GM21717 (cell line): ENCODE measurements at regions not wholly inside any gene's neighbourhood (a gene's known extent, or its start where the extent isn't known, plus 50 kb on each side); places are given as distances from the start of the nearest gene placed in this dataset.
"Not testable (repeated sequence)": the region's sequence is repeated elsewhere in the genome, so short reads cannot be mapped to it uniquely, and the experiment has no call there.

Source experiments
- ATAC-seq: cut with Tn5 transposase; IDR thresholded peaks from one replicate; pipeline ENCODE4 v1.9.1; 2021; ENCODE audit warnings: mild to moderate bottlenecking, moderate library complexity; ENCODE audit not compliant: unreplicated experiment

- ATAC-seq: not testable (repeated sequence)
These were observed 107.4 kb downstream of the CRLF2 start for GRCh38 chrX:1105031-1105430.

DNA sequence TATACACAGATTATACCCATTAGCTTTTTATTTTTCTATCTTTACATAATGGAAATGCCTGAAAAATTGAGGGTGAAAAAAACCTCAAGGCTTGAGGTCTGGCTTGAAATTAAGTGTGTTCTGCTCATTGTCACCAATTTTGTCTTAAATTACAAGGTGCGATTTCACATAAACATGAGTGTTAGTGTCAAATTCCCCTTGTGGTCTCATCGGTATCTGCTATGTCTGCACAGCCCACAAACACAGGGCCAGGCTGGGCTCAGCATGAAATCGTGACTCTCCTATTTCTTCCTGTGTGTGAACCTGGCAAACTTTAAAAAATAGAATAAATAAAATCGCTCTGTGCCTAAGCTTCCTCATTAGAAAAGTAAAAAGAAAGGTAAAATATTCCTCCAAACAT lies 109.1 kb downstream of the CRLF2 start:
- no peak for ATAC-seq

GRCh38 chrX:1102786-1103185 lies 109.7 kb downstream of the CRLF2 start:
- ATAC-seq: no peak

GRCh38 chrX:1102221-1102620 lies 110.2 kb downstream of the CRLF2 start:
- ATAC-seq: not testable (repeated sequence)

GRCh38 chrX:1099146-1099770 lies 113.2 kb downstream of the CRLF2 start:
- ATAC-seq: no peak

DNA sequence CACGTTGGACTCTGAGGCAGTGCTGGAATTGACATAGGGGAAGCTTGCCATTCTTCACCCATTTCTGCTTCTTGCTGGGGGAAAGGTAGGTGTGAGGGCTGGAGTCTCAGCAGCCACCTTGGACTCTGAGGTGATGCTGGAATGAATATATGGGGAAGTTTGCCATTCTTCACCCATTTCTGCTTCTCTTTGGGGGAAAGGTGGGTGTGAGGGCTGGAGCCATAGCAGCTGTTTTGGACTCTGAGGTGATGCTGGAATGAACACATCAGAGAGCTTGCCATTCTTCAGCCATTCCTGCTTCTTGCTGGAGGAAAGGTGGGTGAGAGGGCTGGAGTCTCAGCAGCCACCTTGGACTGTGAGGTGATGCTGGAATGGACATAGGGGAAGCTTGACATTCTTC lies 115.1 kb downstream of the CRLF2 start:
- no peak for ATAC-seq

GRCh38 chrX:1094566-1095333 lies 117.7 kb downstream of the CRLF2 start:
- ATAC-seq: no peak

GRCh38 chrX:1093586-1094421 lies 118.6 kb downstream of the CRLF2 start:
- ATAC-seq: no peak

DNA sequence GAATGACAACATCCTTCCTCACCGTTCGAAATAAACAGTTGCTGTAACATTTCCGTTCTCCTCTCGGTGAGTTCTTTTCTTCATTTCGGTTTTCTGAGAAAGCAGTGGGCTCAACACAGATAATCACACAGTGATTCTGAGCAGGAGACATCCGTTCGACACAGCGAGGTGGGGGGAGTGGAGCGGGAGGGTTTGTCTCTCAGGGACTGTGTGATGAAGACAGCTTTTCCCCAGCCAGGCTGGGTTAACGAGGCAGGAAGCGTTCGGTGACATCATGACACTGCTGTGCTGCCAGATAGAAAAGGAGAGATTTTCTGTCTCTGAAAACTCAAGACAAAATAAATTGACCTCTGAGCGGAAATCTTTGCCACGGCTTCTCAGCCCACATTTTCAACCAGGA lies 119.3 kb downstream of the CRLF2 start:
- no peak for ATAC-seq

DNA sequence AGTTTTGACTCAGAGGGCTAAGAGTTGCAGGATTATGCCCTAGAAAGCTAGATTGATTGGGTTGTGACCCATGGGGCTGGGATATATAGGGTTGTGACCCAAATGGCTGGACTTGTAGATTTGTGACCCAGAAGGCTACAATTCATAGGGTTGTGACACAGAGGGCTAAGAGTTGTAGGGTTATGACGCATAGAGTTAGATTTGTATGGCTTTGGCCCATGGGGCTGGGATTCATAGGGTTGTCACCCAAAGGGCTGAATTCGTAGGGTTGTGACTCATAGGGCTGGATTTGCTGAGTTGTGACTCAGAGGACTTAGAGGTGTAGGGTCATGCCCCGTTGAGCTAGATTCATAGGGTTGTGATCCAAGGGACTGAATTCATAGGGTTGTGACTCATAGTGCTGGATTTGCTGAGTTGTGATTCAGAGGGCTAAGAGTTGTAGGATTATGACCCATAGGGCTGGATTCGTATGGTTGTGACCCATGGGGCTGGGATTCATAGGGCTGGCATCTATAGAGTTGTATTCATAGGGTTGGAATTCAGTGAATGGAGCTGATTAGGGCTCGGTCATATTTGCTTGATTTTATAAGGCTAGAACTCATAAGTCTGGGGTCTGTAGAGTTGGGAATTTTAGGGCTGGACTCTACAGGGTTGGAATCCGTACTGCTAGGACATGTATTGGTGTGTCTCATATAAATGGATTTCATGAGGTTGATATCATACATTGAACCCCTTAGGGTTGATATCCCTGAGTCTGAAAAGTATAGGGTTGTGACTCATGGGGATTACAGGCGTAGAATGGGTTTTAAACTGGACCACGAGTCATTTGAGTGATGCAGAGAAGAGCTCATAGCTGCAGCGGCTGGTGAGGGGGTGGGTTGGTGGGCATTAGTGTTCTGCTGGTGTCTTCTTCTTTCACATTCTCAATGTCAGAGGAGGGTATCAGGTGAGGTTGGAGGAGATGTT lies 125.7 kb downstream of the CRLF2 start:
- no peak for ATAC-seq

GRCh38 chrX:1085871-1086270 lies 126.6 kb downstream of the CRLF2 start:
- ATAC-seq: not testable (repeated sequence)

GRCh38 chrX:1084689-1085088 lies 127.8 kb downstream of the CRLF2 start:
- ATAC-seq: no peak

DNA sequence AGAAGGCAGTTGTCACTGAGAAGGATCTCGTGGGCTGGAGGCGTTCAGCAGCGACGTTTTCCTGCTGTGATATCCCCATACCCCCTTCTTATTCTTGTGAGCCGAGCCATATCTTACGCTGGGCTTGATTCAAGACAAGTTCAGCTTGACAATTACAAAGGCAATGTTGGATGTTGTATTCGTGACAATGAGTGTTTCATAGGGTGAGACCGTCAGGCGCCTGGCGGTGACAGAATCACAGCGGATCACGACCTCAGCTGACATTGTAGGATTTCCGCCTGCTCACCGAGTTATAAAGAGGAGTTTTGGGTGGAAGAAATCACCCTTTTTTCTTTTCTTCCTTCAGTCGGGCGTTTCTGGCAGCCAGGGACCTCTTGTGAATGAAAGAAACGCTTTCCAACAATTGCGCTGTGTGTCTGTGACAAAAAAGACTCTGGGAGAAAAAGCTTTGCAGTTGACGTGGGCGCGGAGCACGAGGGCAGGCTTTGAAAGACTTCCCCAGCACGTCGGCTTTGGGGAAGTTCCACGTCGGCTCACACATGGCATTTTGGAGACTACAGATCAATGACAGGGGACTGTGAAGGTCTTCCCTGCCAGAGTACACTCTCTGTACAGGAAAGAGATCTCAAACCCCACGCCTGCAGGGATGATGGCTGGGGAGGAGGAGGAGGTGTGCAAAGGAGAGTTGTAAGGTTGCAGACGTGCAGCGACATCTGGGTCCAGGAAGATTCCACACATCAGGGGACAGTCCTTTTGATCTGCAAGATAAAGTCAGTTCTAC lies 135.4 kb downstream of the CRLF2 start:
- ATAC-seq: no peak

- ATAC-seq: no peak
These were observed 136.7 kb downstream of the CRLF2 start for GRCh38 chrX:1075741-1076140.

- no peak for ATAC-seq
These were observed 137.3 kb downstream of the CRLF2 start for GRCh38 chrX:1075156-1075555.

DNA sequence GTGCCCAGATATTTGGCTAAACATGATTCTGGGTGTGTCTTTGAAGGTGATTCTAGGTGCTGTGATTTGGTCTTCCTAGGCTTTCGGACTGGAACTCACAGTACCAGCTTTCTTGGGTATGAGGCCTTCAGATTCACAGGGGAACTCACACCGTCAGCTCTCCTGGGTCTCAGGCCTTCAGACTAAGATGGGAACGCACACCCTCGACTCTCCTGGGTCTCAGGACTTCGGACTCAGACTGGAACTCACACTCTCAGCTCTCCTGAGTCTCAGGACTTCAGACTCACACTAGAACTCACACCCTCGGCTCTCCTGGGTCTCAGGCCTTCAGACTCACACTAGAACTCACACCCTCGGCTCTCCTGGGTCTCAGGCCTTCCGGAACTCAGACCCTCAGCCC lies 137.7 kb downstream of the CRLF2 start:
- ATAC-seq: no peak

- no peak for ATAC-seq
These were observed 138.3 kb downstream of the CRLF2 start for GRCh38 chrX:1074172-1074571.

DNA sequence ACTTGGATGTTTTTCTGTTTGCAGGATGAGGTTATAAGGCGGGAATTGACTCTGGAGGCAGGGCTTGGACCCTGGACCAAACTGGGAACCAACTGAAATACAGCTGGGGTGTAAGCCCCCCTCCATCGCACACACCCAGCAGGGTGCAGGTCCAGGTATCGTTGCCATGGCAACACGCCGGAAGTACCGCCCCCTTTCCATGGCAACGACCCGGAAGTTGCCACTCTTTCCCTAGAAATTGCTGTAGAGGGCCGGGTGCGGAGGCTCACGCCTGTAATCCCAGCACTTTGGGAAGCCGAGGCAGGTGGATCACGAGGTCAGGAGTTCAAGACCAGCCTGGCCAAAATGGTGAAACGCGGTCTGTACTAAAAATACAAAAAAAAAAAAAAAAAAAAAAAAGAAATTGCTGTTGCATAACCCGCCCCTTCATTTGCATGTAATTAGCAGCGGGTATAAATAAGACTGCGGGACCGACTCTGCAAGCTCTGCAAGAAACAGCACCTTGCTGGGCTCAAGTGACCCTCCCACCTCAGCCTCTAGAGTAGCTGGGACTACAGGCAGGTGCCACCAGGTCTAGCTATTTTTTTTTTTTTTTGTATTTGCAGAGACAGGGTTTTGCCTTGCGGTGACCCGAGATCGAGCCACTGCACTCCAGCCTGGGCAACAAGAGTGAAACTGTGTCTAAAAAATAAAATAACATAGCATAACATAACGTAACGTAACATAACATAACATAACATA lies 139.6 kb downstream of the CRLF2 start:
- ATAC-seq: no peak

DNA sequence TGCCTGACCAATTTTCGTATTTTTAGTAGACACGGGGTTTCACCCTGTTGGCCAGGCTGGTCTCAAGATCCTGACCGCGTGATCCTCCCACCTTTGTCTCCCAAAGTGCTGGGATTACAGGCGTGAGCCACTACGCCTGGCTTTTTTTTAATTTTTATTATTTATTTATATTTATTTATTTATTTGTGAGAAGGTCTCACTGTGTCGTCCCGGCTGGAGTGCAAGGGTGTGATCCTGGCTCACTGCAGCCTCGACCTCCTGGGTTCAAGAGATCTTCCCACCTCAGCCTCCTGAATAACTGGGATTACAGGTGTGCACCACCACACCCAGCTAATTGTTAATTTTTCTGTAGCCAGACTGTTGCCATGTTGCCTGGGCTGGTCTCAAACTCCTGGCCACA lies 141.1 kb downstream of the CRLF2 start:
- no peak for ATAC-seq
